GM12864 (cell line): ENCODE measurements at regions not wholly inside any gene's neighbourhood (a gene's known extent, or its start where the extent isn't known, plus 50 kb on each side); places are given as distances from the start of the nearest gene placed in this dataset.
"Not testable (repeated sequence)": the region's sequence is repeated elsewhere in the genome, so short reads cannot be mapped to it uniquely, and the experiment has no call there.

Experiments used
- DNase-seq: peaks from one replicate; pipeline ENCODE4 v3.0.0-alpha.2; 2011; ENCODE audit warnings: low read depth
- H3K4me3 ChIP-seq: 2 replicates; pipeline ENCODE4 v1.5.1; 2011; ENCODE audit warnings: mild to moderate bottlenecking, low read depth, low read length, control low read depth
- TF ChIP-seq, protein P1 (sequence below): IDR thresholded peaks from 2 replicates; pipeline ENCODE4 v1.5.1; 2011; ENCODE audit warnings: low read depth, mild to moderate bottlenecking, moderate library complexity, low read length, control low read depth, inconsistent platforms; ENCODE audit errors: missing control alignments

DNA sequence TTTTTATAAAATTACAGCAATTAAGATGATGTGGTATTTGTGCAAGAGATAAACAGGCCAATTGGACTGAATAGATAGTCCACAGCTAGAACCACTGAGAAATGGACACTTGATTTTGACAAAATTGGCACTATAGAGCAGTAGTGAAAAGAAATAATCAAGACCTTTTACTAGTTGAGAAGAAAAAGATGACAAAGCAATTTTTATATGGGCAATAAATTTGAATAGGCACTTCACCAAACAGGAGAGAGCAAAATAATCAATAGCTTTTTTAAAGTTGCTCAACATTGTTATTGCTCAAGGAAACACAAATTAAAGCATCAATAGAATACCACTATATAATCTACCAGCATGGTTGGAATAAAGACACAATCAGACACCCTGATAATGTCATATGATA is 193.5 kb upstream of the FTMT start:
- TF ChIP-seq, protein P1, sequence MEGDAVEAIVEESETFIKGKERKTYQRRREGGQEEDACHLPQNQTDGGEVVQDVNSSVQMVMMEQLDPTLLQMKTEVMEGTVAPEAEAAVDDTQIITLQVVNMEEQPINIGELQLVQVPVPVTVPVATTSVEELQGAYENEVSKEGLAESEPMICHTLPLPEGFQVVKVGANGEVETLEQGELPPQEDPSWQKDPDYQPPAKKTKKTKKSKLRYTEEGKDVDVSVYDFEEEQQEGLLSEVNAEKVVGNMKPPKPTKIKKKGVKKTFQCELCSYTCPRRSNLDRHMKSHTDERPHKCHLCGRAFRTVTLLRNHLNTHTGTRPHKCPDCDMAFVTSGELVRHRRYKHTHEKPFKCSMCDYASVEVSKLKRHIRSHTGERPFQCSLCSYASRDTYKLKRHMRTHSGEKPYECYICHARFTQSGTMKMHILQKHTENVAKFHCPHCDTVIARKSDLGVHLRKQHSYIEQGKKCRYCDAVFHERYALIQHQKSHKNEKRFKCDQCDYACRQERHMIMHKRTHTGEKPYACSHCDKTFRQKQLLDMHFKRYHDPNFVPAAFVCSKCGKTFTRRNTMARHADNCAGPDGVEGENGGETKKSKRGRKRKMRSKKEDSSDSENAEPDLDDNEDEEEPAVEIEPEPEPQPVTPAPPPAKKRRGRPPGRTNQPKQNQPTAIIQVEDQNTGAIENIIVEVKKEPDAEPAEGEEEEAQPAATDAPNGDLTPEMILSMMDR, result no peak
- H3K4me3 ChIP-seq, result no peak overlapping the region
- no peak for DNase-seq

DNA sequence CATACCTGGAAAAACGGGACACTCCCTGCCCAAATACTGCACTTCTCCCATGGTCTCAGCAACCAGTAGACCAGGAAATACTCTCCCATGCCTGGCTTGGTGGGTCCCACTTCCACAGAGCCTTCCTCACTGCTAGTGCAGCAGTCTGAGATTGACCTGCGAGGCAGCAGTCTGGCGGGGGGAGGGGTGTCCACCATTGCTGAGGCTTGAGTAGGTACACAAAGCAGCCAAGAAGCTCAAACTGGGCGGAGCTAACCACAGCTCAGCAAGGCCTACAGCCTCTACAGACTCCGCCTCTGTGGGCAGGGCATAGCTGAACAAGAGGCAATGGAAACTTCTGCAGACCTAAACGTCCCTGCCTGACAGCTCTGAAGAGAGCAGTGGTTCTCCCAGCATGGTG is 191.5 kb upstream of the FTMT start:
- no peak overlapping the region for H3K4me3 ChIP-seq
- TF ChIP-seq, protein P1, result no peak
- no peak for DNase-seq

DNA sequence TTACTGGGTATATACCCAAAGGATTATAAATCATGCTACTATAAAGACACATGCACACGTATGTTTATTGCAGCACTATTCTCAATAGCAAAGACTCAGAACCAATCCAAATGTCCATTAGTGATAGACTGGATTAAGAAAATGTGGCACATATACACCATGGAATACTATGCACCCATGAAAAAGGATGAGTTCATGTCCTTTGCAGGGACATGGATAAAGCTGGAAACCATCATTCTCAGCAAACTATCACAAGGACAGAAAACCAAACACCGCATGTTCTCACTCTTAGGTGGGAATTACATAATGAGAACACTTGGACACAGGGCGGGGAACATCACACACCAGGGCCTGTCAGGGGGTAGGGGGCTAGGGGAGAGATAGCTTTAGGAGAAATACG is 186.1 kb upstream of the FTMT start:
- not testable (repeated sequence) for DNase-seq, H3K4me3 ChIP-seq

DNA sequence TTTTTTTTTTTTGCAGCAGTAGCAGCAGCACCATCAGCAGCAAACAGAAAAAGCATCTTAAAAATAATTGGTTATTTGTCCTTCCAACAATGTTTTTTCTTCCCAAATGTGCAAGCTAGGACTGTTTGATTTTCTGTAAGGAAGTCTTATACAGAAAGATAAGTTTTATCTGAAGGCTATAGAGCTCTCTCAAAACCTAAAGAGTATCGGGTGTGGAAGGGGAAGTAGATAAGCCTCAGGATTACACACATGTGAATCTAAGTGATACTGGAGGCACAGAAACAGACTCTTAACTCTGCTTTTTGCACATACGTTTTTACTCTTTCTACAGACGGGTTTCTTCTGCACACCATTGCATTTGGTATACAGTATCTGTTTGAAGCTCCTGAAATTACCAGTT is 184.4 kb upstream of the FTMT start:
- DNase-seq, result no peak
- H3K4me3 ChIP-seq, result no peak overlapping the region
- TF ChIP-seq, protein P1, result no peak

DNA sequence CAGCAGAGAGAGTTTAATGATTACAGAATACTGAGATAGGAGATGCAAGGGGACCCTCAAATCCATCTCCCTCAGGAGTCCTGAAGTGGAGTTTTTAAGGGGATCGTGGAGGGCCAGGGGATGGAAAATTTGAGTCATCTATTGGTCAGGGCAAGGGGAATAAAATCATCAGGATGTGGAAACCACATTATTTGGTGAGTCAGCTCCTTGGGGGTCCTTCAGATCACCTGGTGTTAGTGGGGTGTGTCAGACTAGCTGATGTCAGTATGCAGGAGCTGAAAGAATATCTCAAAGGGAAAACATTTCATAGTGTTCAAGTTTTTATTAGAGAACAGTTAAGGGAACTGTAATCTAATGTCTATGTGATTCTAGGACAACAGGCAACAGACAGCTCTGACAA is 183.0 kb upstream of the FTMT start:
- no peak for DNase-seq
- no peak overlapping the region for H3K4me3 ChIP-seq
- TF ChIP-seq, protein P1, result no peak

DNA sequence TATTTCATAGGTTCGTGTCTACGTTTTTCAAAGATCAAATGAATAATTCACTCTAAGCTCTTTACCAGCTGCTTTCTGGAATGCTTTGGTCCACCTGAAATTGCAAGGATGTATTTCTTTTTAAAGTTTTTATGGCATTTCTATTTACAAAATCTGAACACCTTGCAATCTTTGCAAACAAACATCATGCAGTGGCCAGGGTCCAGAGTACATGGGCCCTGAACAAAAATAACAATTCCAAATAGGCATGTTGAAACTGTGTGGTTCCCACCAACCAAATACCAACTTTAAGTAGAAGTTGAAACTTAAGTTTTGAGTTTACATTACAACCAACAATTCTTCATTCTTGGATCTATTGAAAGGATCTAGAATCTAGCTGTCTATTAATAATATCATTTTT is 180.1 kb upstream of the FTMT start:
- DNase-seq, result no peak
- no peak overlapping the region for H3K4me3 ChIP-seq
- TF ChIP-seq, protein P1, result no peak

DNA sequence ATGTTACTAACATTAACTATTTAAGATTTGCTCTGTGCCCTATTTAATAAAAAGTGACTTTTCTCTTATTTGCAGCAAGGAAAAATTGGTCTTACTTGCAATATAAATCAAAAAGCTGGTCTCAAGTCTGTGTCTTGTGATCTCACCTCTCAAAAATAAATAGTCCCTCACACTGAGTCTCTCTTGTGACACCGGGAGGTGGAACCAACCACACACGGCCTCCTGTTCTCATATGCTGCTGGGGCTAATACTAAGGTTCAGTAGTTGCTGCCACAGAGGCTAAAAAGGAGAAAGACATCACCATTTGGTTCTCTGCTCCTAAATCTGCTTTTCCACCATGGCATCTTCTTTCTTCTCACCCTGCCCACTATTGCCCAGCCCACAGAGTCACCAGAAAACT is 175.8 kb upstream of the FTMT start:
- TF ChIP-seq, protein P1, result no peak
- no peak for DNase-seq
- H3K4me3 ChIP-seq, result no peak overlapping the region

DNA sequence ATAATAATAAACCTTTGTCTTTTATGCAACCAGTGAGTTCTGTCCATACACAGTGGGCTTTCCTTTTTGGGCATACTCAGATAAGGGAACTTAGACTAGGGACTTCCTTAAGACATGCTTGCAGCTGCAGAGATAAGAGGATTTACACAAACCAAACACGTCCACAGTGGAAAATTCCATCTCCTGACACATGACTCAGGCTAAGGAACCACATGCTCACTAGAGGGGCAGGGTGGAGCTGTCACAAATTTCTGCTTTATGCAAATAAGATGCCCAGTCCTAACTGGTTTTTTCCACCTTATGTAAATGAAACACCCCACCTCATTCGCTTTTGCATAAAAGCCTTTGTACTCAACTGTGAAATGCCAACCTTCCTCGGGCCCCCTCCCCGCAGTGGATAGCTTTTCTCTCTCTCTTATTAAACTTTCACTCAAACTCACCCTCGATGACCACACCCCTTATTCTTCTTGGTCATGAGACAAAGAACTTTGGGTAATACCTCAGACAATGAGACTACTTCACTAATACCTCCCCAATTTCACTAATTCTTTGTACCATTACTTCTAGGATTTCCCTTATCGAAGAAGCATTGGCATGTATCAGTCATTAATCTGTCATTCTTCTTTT is 170.3 kb upstream of the FTMT start:
- no peak overlapping the region for H3K4me3 ChIP-seq
- DNase-seq, result no peak
- TF ChIP-seq, protein P1, result no peak
